MM.1S (cell line): ENCODE measurements at regions not wholly inside any gene's neighbourhood (a gene's known extent, or its start where the extent isn't known, plus 50 kb on each side); places are given as distances from the start of the nearest gene placed in this dataset.

Source experiments
- EZH2 ChIP-seq: fragments of 300-600 bp; sonication (generic); optimal IDR thresholded peaks from 2 replicates; pipeline ENCODE3; 2017; ENCODE audit warnings: low read depth, mild to moderate bottlenecking, antibody characterized with exemption, low read length, mixed read lengths
- TF ChIP-seq, protein P1 (sequence below): fragments of 300-600 bp; sonication (generic); IDR thresholded peaks from 2 replicates; pipeline ENCODE4 v1.5.1; 2016; ENCODE audit warnings: antibody characterized with exemption, low read length, mixed read lengths

DNA sequence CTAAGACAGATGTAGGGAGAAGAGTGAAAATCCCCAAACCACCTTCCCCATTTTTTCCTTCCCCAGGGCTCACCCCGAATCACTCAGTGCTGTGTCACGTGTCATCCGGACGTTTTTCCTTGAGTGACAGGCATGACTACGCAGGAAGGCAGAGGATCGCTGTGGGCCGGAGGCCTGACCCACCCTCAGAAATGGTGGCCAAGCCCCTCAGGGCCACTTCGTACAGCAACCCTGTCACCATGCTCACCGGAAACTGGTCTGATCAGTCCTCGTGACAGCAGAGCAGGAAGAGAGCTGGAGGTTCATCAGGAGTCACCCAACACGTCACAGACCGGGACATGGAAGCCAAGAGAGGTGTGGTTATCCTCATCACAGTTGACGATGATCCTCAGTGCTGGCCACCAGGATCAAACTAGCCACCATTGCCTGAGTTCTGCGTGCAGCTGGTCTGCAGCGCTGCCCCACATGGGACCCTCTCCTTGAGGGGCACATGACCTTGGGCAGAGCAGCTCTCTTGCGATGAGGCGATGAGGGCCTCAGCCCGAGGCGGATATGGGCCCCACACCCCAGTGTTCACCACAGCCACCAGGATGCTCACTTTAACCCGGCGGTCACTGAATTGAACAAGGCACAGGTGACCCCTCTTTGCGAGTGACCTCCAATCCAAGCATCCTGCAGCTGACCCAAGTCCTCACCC is 99.3 kb upstream of the INSIG1 start:
- TF ChIP-seq, protein P1, sequence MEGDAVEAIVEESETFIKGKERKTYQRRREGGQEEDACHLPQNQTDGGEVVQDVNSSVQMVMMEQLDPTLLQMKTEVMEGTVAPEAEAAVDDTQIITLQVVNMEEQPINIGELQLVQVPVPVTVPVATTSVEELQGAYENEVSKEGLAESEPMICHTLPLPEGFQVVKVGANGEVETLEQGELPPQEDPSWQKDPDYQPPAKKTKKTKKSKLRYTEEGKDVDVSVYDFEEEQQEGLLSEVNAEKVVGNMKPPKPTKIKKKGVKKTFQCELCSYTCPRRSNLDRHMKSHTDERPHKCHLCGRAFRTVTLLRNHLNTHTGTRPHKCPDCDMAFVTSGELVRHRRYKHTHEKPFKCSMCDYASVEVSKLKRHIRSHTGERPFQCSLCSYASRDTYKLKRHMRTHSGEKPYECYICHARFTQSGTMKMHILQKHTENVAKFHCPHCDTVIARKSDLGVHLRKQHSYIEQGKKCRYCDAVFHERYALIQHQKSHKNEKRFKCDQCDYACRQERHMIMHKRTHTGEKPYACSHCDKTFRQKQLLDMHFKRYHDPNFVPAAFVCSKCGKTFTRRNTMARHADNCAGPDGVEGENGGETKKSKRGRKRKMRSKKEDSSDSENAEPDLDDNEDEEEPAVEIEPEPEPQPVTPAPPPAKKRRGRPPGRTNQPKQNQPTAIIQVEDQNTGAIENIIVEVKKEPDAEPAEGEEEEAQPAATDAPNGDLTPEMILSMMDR: no peak
- no peak for TF ChIP-seq EZH2
